Gastrocnemius medialis (tissue), 4 donors: ENCODE measurements at regions not wholly inside any gene's neighbourhood (a gene's known extent, or its start where the extent isn't known, plus 50 kb on each side); places are given as distances from the start of the nearest gene placed in this dataset.

Source experiments
- ATAC-seq, 2 donors: fragments of 150-250 bp; one replicate each; pipeline ENCODE4 v1.9.1; 2016
- DNase-seq, 2 donors: peaks; one replicate each; pipeline ENCODE4 v3.0.0-alpha.2; 2019
- H3K27ac ChIP-seq, 4 donors: fragments of 200-600 bp; sonication (generic); 1 replicate in 1 of 4; 2 replicates in 3 of 4; pipeline ENCODE4 v1.5.1; 2016 to 2018; ENCODE audit warnings: mild to moderate bottlenecking in 2 of 4, moderate library complexity in 1 of 4
- H3K27me3 ChIP-seq, 3 donors: fragments of 200-600 bp; sonication (generic) in 2 of 3; 1 replicate in 1 of 3; 2 replicates in 2 of 3; pipeline versions ENCODE4 v1.5.1 to v1.6.0; 2016 to 2019; ENCODE audit warnings: mild to moderate bottlenecking in 1 of 3, moderate library complexity in 1 of 3
- H3K36me3 ChIP-seq, 2 donors: fragments of 200-600 bp; sonication (generic) in 1 of 2; one replicate each; pipeline ENCODE4 v1.5.1; 2017 to 2018
- H3K4me1 ChIP-seq, 2 donors: fragments of 200-600 bp; sonication (generic) in 1 of 2; one replicate each; pipeline ENCODE4 v1.5.1; 2016 to 2017; ENCODE audit warnings: mild to moderate bottlenecking in 2 of 2
- H3K4me3 ChIP-seq, 4 donors: fragments of 200-600 bp; sonication (generic) in 3 of 4; 1 replicate in 1 of 4; 2 replicates in 3 of 4; pipeline ENCODE4 v1.5.1; 2016 to 2019; ENCODE audit warnings: mild to moderate bottlenecking in 2 of 4
- H3K9me3 ChIP-seq, 3 donors: fragments of 200-600 bp; sonication (generic) in 2 of 3; 1 replicate in 1 of 3; 2 replicates in 2 of 3; pipeline ENCODE4 v1.5.1; 2016 to 2019
- CTCF ChIP-seq, 5 experiments: fragments of 450-650 bp in 3 of 5; fragments of 200-600 bp in 2 of 5; sonication (generic) in 2 of 5; IDR thresholded peaks in 4 of 5; conservative IDR thresholded peaks in 1 of 5; 1 replicate in 4 of 5; 2 replicates in 1 of 5; pipeline ENCODE4 v1.5.1; 2016 to 2019; ENCODE audit warnings: antibody characterized with exemption in 5 of 5, mild to moderate bottlenecking in 3 of 5, moderate library complexity in 3 of 5
- POLR2A ChIP-seq, 2 donors: fragments of 450-650 bp; IDR thresholded peaks; one replicate each; pipeline ENCODE4 v1.6.1; 2017; ENCODE audit warnings: antibody characterized with exemption in 2 of 2, mild to moderate bottlenecking in 2 of 2, moderate library complexity in 2 of 2
- in situ Hi-C, 4 donors: fragments of 200-750 bp; cut with MboI; loops; one replicate each; pipeline versions ENCODE4 v1.15.0 to v1.8.0; 2017; ENCODE audit warnings: low sequenced_read_pairs in 4 of 4
- intact Hi-C: fragments of 100-400 bp; cut with DNase I; formaldehyde crosslinking; loops from one replicate; pipeline ENCODE4 v1.15.1; 2023; ENCODE audit warnings: low total_unique reads

DNA sequence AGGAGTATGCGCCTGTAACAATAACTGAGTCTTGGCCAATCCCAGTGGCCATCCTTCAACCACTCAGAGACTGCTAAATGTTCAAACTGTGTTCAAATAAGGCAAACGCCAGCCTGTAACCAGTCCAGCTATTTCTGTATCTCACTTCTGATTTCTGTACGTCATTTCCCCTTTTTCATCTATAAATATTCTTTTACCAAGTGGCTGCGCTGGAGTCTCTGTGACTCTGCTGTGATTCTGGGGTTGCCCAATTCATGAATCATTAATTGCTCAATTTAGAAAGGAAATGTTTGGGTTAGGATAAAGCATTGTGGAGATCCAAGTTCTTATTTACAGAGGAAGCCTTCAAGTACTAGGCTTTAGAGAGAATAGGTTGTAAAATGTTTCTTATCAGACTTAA is 89.8 kb upstream of the UST start:
- no peak for ATAC-seq
- no peaks in the 10 kb centered on the region for H3K4me1 ChIP-seq
- no peaks in the 10 kb centered on the region for H3K36me3 ChIP-seq
- peaks cover 0 to 2% (median 0%) of the 10 kb centered on the region in 3 donors for H3K9me3 ChIP-seq
- in situ Hi-C loops (no loop called here), intact Hi-C loops (loop anchor here (10.0 kb wide), 1 partner anchor 1522 kb away; no protein-coding TSS in a partner anchor)
- TF ChIP-seq CTCF (IDR thresholded peaks at IDR 0.05 in 4 of 5, conservative IDR thresholded peaks at IDR 0.05 in 1 of 5) = no peak
- TF ChIP-seq POLR2A (IDR thresholded peaks at IDR 0.05) = no peak
- no peak overlapping the region for H3K4me3 ChIP-seq
- no peaks in the 10 kb centered on the region for H3K27me3 ChIP-seq
- no peak overlapping the region for H3K27ac ChIP-seq
- DNase-seq = no peak

DNA sequence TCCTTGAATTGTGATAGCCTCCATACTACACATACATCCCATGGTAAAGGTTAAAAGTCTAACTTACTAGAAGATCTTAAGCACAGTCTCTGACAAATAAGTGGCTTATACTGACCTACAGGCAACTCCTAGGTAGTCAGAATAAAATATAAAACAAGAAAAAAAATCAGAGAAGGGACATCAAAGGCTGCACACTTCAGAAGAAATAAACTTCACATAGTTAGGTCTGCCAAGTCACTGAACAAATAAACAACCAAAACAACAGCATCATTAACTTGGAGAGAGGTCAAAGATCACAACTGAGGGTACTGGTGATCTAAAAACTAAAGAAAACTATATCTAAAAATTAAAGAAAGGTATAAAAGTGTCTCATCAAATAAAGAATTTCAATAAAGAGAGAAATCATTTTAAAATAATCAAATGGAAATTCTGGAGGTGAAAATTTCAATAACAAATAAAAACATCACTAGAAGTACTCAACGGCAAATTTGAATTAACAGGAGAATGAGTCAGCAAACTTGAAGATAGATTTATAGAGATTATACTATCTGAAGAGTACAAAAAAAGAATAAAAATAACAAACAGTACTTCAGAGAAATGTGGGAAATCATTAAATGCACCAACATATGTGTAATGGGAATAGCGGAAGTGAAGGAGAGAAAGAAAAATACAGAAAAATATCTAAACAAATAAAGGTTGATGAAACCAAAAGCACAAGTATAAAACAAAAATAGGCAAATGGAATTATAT is 88.0 kb upstream of the UST start:
- in situ Hi-C loops (no loop called here), intact Hi-C loops (loop anchor here (10.0 kb wide), 1 partner anchor 1524 kb away; no protein-coding TSS in a partner anchor)
- DNase-seq (no peak), ATAC-seq (no peak)
- Histone ChIP-seq H3K27me3 (no peaks in the 10 kb centered on the region), H3K27ac (no peak overlapping the region), H3K9me3 (peaks cover 0 to 4% (median 0%) of the 10 kb centered on the region in 3 donors), H3K4me3 (no peak overlapping the region), H3K4me1 (no peaks in the 10 kb centered on the region), H3K36me3 (no peaks in the 10 kb centered on the region)
- no peak for TF ChIP-seq POLR2A (IDR thresholded peaks at IDR 0.05)
- TF ChIP-seq CTCF (IDR thresholded peaks at IDR 0.05 in 4 of 5, conservative IDR thresholded peaks at IDR 0.05 in 1 of 5) = no peak

GRCh38 chr6:148667395-148667794 is 79.4 kb upstream of the UST start:
- intact Hi-C loops (no loop called here), in situ Hi-C loops (no loop called here)
- no peak overlapping the region for H3K4me3 ChIP-seq
- DNase-seq = no peak
- H3K9me3 ChIP-seq = peaks cover 0 to 10% (median 0%) of the 10 kb centered on the region in 3 donors
- no peaks in the 10 kb centered on the region for H3K27me3 ChIP-seq
- TF ChIP-seq POLR2A (IDR thresholded peaks at IDR 0.05) = no peak
- no peak for TF ChIP-seq CTCF (IDR thresholded peaks at IDR 0.05 in 4 of 5, conservative IDR thresholded peaks at IDR 0.05 in 1 of 5)
- ATAC-seq = no peak
- no peak overlapping the region for H3K27ac ChIP-seq
- H3K4me1 ChIP-seq = no peaks in the 10 kb centered on the region
- no peaks in the 10 kb centered on the region for H3K36me3 ChIP-seq

- Histone ChIP-seq H3K27me3 (no peaks in the 10 kb centered on the region), H3K4me1 (no peaks in the 10 kb centered on the region), H3K9me3 (peaks cover 0 to 10% (median 0%) of the 10 kb centered on the region in 3 donors), H3K4me3 (no peak overlapping the region), H3K27ac (no peak overlapping the region), H3K36me3 (no peaks in the 10 kb centered on the region)
- no peak for TF ChIP-seq POLR2A (IDR thresholded peaks at IDR 0.05)
- no peak for TF ChIP-seq CTCF (IDR thresholded peaks at IDR 0.05 in 4 of 5, conservative IDR thresholded peaks at IDR 0.05 in 1 of 5)
- no peak for DNase-seq
- no peak for ATAC-seq
- intact Hi-C loops (no loop called here), in situ Hi-C loops (no loop called here)
Measured at GRCh38 chr6:148671085-148671484, 75.7 kb upstream of the UST start.
